Muscle of leg (tissue), 3 donors: ENCODE measurements at regions not wholly inside any gene's neighbourhood (a gene's known extent, or its start where the extent isn't known, plus 50 kb on each side); places are given as distances from the start of the nearest gene placed in this dataset.
A peak's percentile ranks its signal among the peaks of the same experiment; 100 is the strongest.

Experiments used
- DNase-seq: peaks from one replicate; pipeline ENCODE4 v3.0.0; 2013
- H3K27ac ChIP-seq: one replicate; pipeline ENCODE4 v1.5.1; 2013; ENCODE audit warnings: mild to moderate bottlenecking, low read length, control low read depth
- H3K27me3 ChIP-seq: one replicate; pipeline ENCODE4 v1.6.1; 2013; ENCODE audit warnings: low read length; ENCODE audit not compliant: control insufficient read depth, insufficient read depth
- H3K36me3 ChIP-seq: one replicate; pipeline ENCODE4 v1.6.1; 2013; ENCODE audit warnings: low read length; ENCODE audit not compliant: control insufficient read depth, insufficient read depth
- H3K4me1 ChIP-seq: one replicate; pipeline ENCODE4 v1.6.1; 2013; ENCODE audit warnings: low read length; ENCODE audit not compliant: control insufficient read depth, insufficient read depth
- H3K4me3 ChIP-seq: one replicate; pipeline ENCODE4 v1.5.1; 2013; ENCODE audit warnings: low read length, control low read depth
- H3K9me3 ChIP-seq: replicated peaks from 2 replicates; pipeline ENCODE4 v1.6.1; 2013; ENCODE audit warnings: low read depth, low read length; ENCODE audit not compliant: control insufficient read depth
- WGBS: methylation state at CpG from one replicate; pipeline ENCODE4 v1.1.5; 2013; ENCODE audit warnings: missing lambda C conversion rate; ENCODE audit not compliant: insufficient coverage; 5-methylcytosine and 5-hydroxymethylcytosine counted together

DNA sequence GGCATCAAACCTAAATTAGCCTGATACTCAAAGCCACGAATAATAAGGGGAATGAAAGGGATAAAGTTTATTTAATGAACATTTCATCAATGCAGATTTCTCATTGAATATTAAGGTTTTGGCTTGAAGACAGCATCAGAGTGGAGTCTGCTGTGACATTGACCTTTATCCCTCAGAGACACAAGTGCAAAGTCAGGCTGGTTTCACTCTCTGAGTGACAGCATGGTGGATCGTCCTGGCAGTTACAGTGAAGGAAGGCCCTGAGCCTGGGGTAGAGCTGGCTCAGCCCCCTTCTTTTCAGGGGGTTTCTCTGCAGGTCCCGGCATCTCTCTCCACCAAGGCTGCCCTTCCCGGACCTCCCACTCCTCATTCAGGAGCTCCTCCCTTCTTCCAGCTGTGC lies 503.1 kb downstream of the PREX1 start:
- Histone ChIP-seq H3K27me3 (peaks cover 3% of the 10 kb centered on the region), H3K4me3 (no peak overlapping the region), H3K36me3 (no peaks in the 10 kb centered on the region), H3K9me3 (no peaks in the 10 kb centered on the region), H3K4me1 (peaks cover 8% of the 10 kb centered on the region), H3K27ac (no peak overlapping the region)
- no peak for DNase-seq
- WGBS = 77% methylated on average over 2 of the region's 4 CpGs

DNA sequence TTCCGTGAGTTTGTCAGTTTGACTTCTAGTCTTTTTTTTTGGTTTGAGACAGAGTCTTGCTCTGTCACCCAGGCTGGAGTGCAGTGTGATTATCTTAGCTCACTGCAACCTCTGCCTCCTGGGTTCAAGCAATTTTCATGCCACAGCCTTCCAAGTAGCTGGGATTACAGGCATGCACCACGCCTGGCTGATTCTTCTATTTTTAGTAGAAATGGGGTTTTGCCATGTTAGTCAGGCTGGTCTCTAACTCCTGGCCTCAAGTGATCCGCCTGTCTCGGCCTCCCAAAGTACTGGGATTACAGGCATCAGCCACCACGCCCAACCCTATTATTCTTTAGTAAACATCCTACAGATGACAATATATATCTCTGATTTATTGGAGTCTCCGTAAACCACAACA lies 506.5 kb downstream of the PREX1 start:
- H3K36me3 ChIP-seq = no peaks in the 10 kb centered on the region
- no peaks in the 10 kb centered on the region for H3K4me1 ChIP-seq
- no peak for DNase-seq
- no peak overlapping the region for H3K4me3 ChIP-seq
- no peaks in the 10 kb centered on the region for H3K9me3 ChIP-seq
- no peak overlapping the region for H3K27ac ChIP-seq
- H3K27me3 ChIP-seq = peaks cover 13% of the 10 kb centered on the region
- no CpG with 5 or more reads among the region's 6 CpGs for WGBS

GRCh38 chr20:48319943-48320584 lies 507.7 kb downstream of the PREX1 start:
- Histone ChIP-seq H3K4me1 (no peaks in the 10 kb centered on the region), H3K27me3 (peaks cover 10% of the 10 kb centered on the region), H3K4me3 (no peak overlapping the region), H3K27ac (no peak overlapping the region), H3K9me3 (no peaks in the 10 kb centered on the region), H3K36me3 (no peaks in the 10 kb centered on the region)
- WGBS = 56% methylated on average over 9 of the region's 12 CpGs
- DNase-seq = no peak

- no peak for DNase-seq
- Histone ChIP-seq H3K27me3 (peaks cover 10% of the 10 kb centered on the region), H3K27ac (no peak overlapping the region), H3K36me3 (no peaks in the 10 kb centered on the region), H3K4me3 (no peak overlapping the region), H3K4me1 (no peaks in the 10 kb centered on the region), H3K9me3 (no peaks in the 10 kb centered on the region)
- WGBS = 80% methylated on average over 1 of the region's 6 CpGs
These were observed 510.2 kb downstream of the PREX1 start for GRCh38 chr20:48317578-48317977.

- WGBS = 92% methylated on average over 4 of the region's 6 CpGs
These were observed 512.7 kb downstream of the PREX1 start for GRCh38 chr20:48314925-48315592.

GRCh38 chr20:48313324-48313723 lies 514.5 kb downstream of the PREX1 start:
- 94% methylated on average over 2 of the region's 4 CpGs for WGBS
- no peak overlapping the region for H3K4me3 ChIP-seq

More at GRCh38 chr20:48314925-48315592, 512.7 kb downstream of the PREX1 start:
- peaks cover 10% of the 10 kb centered on the region for H3K27me3 ChIP-seq
- no peaks in the 10 kb centered on the region for H3K9me3 ChIP-seq
- no peaks in the 10 kb centered on the region for H3K36me3 ChIP-seq
- no peak for DNase-seq
- H3K4me3 ChIP-seq = no peak overlapping the region
- no peak overlapping the region for H3K27ac ChIP-seq
- peaks cover 4% of the 10 kb centered on the region for H3K4me1 ChIP-seq

GRCh38 chr20:48311956-48312355 lies 515.8 kb downstream of the PREX1 start:
- H3K9me3 ChIP-seq = no peaks in the 10 kb centered on the region
- no peak for DNase-seq
- peaks cover 2% of the 10 kb centered on the region for H3K27me3 ChIP-seq
- peaks cover 4% of the 10 kb centered on the region for H3K4me1 ChIP-seq
- no peaks in the 10 kb centered on the region for H3K36me3 ChIP-seq
- no peak overlapping the region for H3K4me3 ChIP-seq
- H3K27ac ChIP-seq = no peak overlapping the region
- WGBS = no CpG with 5 or more reads among the region's 2 CpGs

More at GRCh38 chr20:48313324-48313723, 514.5 kb downstream of the PREX1 start:
- no peaks in the 10 kb centered on the region for H3K9me3 ChIP-seq
- H3K36me3 ChIP-seq = no peaks in the 10 kb centered on the region
- peaks cover 4% of the 10 kb centered on the region for H3K4me1 ChIP-seq
- DNase-seq = no peak
- no peak overlapping the region for H3K27ac ChIP-seq
- H3K27me3 ChIP-seq = peaks cover 7% of the 10 kb centered on the region

GRCh38 chr20:48310305-48310704 lies 517.5 kb downstream of the PREX1 start:
- WGBS = 44% methylated on average over 11 of the region's 11 CpGs
- Histone ChIP-seq H3K4me3 (no peak overlapping the region), H3K4me1 (peaks cover 4% of the 10 kb centered on the region), H3K27me3 (peaks cover 2% of the 10 kb centered on the region), H3K36me3 (no peaks in the 10 kb centered on the region), H3K9me3 (no peaks in the 10 kb centered on the region), H3K27ac (no peak overlapping the region)
- DNase-seq = peak; percentile 40

GRCh38 chr20:48309293-48309692 lies 518.5 kb downstream of the PREX1 start:
- no peak overlapping the region for H3K4me3 ChIP-seq
- 74% methylated on average over 5 of the region's 5 CpGs for WGBS
- H3K9me3 ChIP-seq = no peaks in the 10 kb centered on the region
- no peak overlapping the region for H3K27ac ChIP-seq
- H3K36me3 ChIP-seq = no peaks in the 10 kb centered on the region
- H3K4me1 ChIP-seq = peaks cover 4% of the 10 kb centered on the region
- H3K27me3 ChIP-seq = peaks cover 2% of the 10 kb centered on the region
- no peak for DNase-seq

DNA sequence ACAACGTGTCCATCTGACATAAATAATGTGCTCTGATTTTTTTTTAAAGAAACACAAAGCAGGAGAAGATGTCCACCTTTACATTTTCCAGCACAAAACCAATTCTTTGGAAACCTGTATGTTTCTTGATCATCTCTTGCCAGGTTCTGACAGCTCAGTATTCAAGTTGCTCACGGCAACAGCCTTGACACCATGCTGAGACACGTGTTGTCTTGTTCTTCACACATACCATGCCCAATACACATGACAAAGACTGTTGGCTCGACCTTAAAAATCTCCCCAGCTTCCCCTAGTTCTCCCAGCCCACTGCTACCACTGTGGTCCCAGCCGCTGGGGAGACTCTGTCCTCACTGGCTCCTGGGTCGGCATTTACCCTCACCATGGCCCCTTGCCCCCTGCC lies 518.9 kb downstream of the PREX1 start:
- Histone ChIP-seq H3K36me3 (no peaks in the 10 kb centered on the region), H3K9me3 (no peaks in the 10 kb centered on the region), H3K27me3 (peaks cover 2% of the 10 kb centered on the region), H3K4me1 (peaks cover 4% of the 10 kb centered on the region), H3K27ac (no peak overlapping the region), H3K4me3 (no peak overlapping the region)
- 60% methylated on average over 5 of the region's 6 CpGs for WGBS
- DNase-seq = no peak
